GM20000 (cell line): ENCODE measurements at regions not wholly inside any gene's neighbourhood (a gene's known extent, or its start where the extent isn't known, plus 50 kb on each side); places are given as distances from the start of the nearest gene placed in this dataset.

Source experiments
- DNase-seq: peaks from one replicate; pipeline ENCODE4 v3.0.0; 2012; ENCODE audit warnings: low spot score
- CTCF ChIP-seq: IDR thresholded peaks from 2 replicates; pipeline ENCODE4 v1.5.1; 2012; ENCODE audit warnings: mild to moderate bottlenecking, control low read depth; ENCODE audit errors: extremely low read depth, missing control alignments

- DNase-seq = no peak
- TF ChIP-seq CTCF = no peak
These were observed 108.8 kb upstream of the PTPRG start for GRCh38 chr3:61452535-61453090.

- no peak for TF ChIP-seq CTCF
- DNase-seq = no peak
These were observed 107.3 kb upstream of the PTPRG start for GRCh38 chr3:61454006-61454585.

- TF ChIP-seq CTCF = no peak
These were observed 106.6 kb upstream of the PTPRG start for GRCh38 chr3:61454801-61455200.

GRCh38 chr3:61460636-61461035, 100.7 kb upstream of the PTPRG start:
- TF ChIP-seq CTCF = no peak
- DNase-seq = no peak

More at GRCh38 chr3:61454801-61455200, 106.6 kb upstream of the PTPRG start:
- DNase-seq = no peak

- DNase-seq = no peak
- no peak for TF ChIP-seq CTCF
These were observed 98.2 kb upstream of the PTPRG start for GRCh38 chr3:61463191-61463590.

- no peak for DNase-seq
- TF ChIP-seq CTCF = no peak
These were observed 96.7 kb upstream of the PTPRG start for GRCh38 chr3:61464518-61465140.

GRCh38 chr3:61466357-61466756, 95.0 kb upstream of the PTPRG start:
- TF ChIP-seq CTCF = no peak
- DNase-seq = no peak
